A549 (cell line): ENCODE measurements at regions not wholly inside any gene's neighbourhood (a gene's known extent, or its start where the extent isn't known, plus 50 kb on each side); places are given as distances from the start of the nearest gene placed in this dataset.

Experiments
- CTCF ChIP-seq: fragments of >200 bp; sonication (Bioruptor Twin); formaldehyde crosslinking; IDR thresholded peaks from 3 replicates; pipeline ENCODE4 v1.5.1; 2016
- RAD21 ChIP-seq, 2 experiments: fragments of >200 bp in 1 of 2; sonication (Bioruptor Twin) in 1 of 2; formaldehyde crosslinking in 1 of 2; IDR thresholded peaks in 1 of 2; conservative IDR thresholded peaks in 1 of 2; 2 replicates in 1 of 2; 3 replicates in 1 of 2; pipeline ENCODE4 v1.6.1; 2012 to 2018; ENCODE audit warnings: inconsistent platforms in 1 of 2

GRCh38 chr13:85408415-85408814 is 390.8 kb downstream of the SLITRK6 start:
- no peak for TF ChIP-seq RAD21 (conservative IDR thresholded peaks at IDR 0.05 in 1 of 2, IDR thresholded peaks at IDR 0.05 in 1 of 2)
- TF ChIP-seq CTCF, result no peak
